ENCODE measurements at regions not wholly inside any gene's neighbourhood (a gene's known extent, or its start where the extent isn't known, plus 50 kb on each side); places are given as distances from the start of the nearest gene placed in this dataset.
A peak's percentile ranks its signal among the peaks of the same experiment; 100 is the strongest.

- Histone ChIP-seq H3K36me3 (no peaks in the 10 kb centered on the region), H3K4me3 (replicated peaks in 1 of 3) (no peak overlapping the region), H3K4me1 (no peaks in the 10 kb centered on the region), H3K27ac (no peak overlapping the region), H3K9me3 (no peaks in the 10 kb centered on the region), H3K27me3 (no peaks in the 10 kb centered on the region)
- intact Hi-C loops (cut with DNase I) = loop anchor here (5.0 kb wide), 1 partner anchor 408 kb away; no protein-coding TSS in a partner anchor
- TF ChIP-seq POLR2A (IDR thresholded peaks at IDR 0.05) = no peak
- peak in 5 of 6 experiments; percentile 23 to 80 (median 68) for TF ChIP-seq CTCF (IDR thresholded peaks at IDR 0.05)
- DNase-seq = peak in 1 of 2 donors; percentile 22
- 48 to 50% methylated on average over 3 of the region's 3 CpGs for WGBS, 2 donors
Measured at GRCh38 chr18:29874519-29875098, 1167.9 kb downstream of the DSC3 start.

GRCh38 chr18:29873211-29873610 lies 1169.3 kb downstream of the DSC3 start:
- Histone ChIP-seq H3K4me1 (no peaks in the 10 kb centered on the region), H3K4me3 (replicated peaks in 1 of 3) (no peak overlapping the region), H3K27ac (no peak overlapping the region), H3K36me3 (no peaks in the 10 kb centered on the region), H3K27me3 (no peaks in the 10 kb centered on the region), H3K9me3 (no peaks in the 10 kb centered on the region)
- 93 to 94% methylated on average over 8 of the region's 8 CpGs for WGBS, 2 donors
- intact Hi-C loops (cut with DNase I) = loop anchor here (5.0 kb wide), 1 partner anchor 409 kb away; no protein-coding TSS in a partner anchor
- no peak for DNase-seq
- TF ChIP-seq CTCF (IDR thresholded peaks at IDR 0.05) (no peak), POLR2A (IDR thresholded peaks at IDR 0.05) (no peak)

DNA sequence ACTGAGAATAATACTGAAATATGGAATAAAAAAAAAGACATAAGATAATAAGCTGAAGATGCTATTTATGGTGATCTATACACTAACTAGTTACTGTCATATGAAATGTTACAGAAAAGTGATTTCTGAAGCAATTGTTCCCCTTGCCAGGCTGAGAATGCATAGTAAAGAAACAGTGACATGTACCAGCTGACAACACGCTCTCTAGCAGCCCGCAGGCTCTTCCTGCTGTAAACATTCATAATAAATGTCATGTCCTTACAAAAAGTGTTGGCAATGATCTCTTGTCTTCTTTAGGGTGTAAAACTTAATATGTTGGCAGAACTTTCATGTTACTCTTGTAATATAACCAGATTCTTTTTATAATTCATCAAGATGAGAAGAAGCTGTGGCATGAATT lies 1171.3 kb downstream of the DSC3 start:
- H3K9me3 ChIP-seq = no peaks in the 10 kb centered on the region
- no peaks in the 10 kb centered on the region for H3K36me3 ChIP-seq
- TF ChIP-seq CTCF (IDR thresholded peaks at IDR 0.05) (no peak), POLR2A (IDR thresholded peaks at IDR 0.05) (no peak)
- intact Hi-C loops (cut with DNase I) = loop anchor here (5.0 kb wide), 1 partner anchor 411 kb away; no protein-coding TSS in a partner anchor
- no peak overlapping the region for H3K27ac ChIP-seq
- no peak for DNase-seq
- H3K4me1 ChIP-seq = no peaks in the 10 kb centered on the region
- H3K4me3 ChIP-seq (replicated peaks in 1 of 3) = no peak overlapping the region
- WGBS, 2 donors = 67 to 69% methylated on average over 2 of the region's 2 CpGs
- no peaks in the 10 kb centered on the region for H3K27me3 ChIP-seq

GRCh38 chr18:29862824-29863223 lies 1179.7 kb downstream of the DSC3 start:
- WGBS, 2 donors = 66 to 73% methylated on average over 1 of the region's 1 CpG
- no peaks in the 10 kb centered on the region for H3K9me3 ChIP-seq
- no peaks in the 10 kb centered on the region for H3K4me1 ChIP-seq
- DNase-seq = no peak
- H3K27me3 ChIP-seq = no peaks in the 10 kb centered on the region
- H3K36me3 ChIP-seq = no peaks in the 10 kb centered on the region
- H3K4me3 ChIP-seq (replicated peaks in 1 of 3) = no peak overlapping the region
- no peak overlapping the region for H3K27ac ChIP-seq
- intact Hi-C loops (cut with DNase I) = no loop called here
- no peak for TF ChIP-seq CTCF (IDR thresholded peaks at IDR 0.05)

GRCh38 chr18:29855637-29856036 lies 1186.9 kb downstream of the DSC3 start:
- TF ChIP-seq CTCF (IDR thresholded peaks at IDR 0.05) (no peak), POLR2A (IDR thresholded peaks at IDR 0.05) (no peak)
- Histone ChIP-seq H3K27ac (no peak overlapping the region), H3K27me3 (no peaks in the 10 kb centered on the region), H3K4me3 (replicated peaks in 1 of 3) (no peak overlapping the region), H3K4me1 (no peaks in the 10 kb centered on the region), H3K9me3 (no peaks in the 10 kb centered on the region), H3K36me3 (no peaks in the 10 kb centered on the region)
- 66 to 81% methylated on average over 1 of the region's 1 CpG for WGBS, 2 donors
- DNase-seq = no peak
- intact Hi-C loops (cut with DNase I) = no loop called here
